ENCODE measurements at regions not wholly inside any gene's neighbourhood (a gene's known extent, or its start where the extent isn't known, plus 50 kb on each side); places are given as distances from the start of the nearest gene placed in this dataset.

- intact Hi-C loops (cut with DNase I): no loop called here
These were observed 111.8 kb upstream of the PSMD7 start for GRCh38 chr16:74184839-74185238.

GRCh38 chr16:74183601-74184360 is 112.8 kb upstream of the PSMD7 start:
- DNase-seq (ENCODE audit: low spot score): no peak
- intact Hi-C loops (cut with DNase I): no loop called here

More at GRCh38 chr16:74184839-74185238, 111.8 kb upstream of the PSMD7 start:
- DNase-seq (ENCODE audit: low spot score): no peak

DNA sequence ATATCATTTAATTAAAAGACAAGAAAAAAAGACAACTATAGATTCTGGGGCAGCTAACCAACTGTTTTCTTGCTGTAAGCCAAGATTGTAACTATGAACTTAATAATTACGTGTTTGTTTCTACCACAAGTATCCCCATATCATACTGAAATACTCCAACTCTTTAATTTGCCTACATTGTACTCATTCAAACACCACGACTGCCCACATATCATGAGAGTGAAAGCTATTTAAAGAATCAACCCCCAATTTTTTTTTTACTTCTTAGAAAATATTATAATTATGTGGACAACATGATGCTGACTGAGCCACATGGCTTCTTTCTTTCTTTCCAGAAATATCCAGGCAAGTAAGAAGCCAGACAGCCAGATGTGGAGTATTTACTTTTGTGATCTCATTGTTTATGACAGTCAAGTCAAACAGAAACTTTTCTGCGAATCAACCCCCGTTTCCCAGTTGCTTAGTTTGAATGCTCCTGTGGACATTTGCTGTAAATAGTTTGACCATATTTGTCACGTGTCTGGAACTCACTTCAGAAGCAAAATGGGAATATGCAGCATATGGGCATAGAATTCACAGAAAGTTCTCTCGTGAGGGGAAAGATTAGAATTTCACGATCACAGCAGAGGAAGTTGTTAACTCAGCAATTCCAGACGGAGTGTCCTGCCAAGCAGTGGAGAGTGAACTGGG is 126.8 kb upstream of the PSMD7 start:
- DNase-seq (ENCODE audit: low spot score): no peak
- intact Hi-C loops (cut with DNase I): no loop called here

GRCh38 chr16:74169066-74169465 is 127.5 kb upstream of the PSMD7 start:
- intact Hi-C loops (cut with DNase I): no loop called here
- DNase-seq (ENCODE audit: low spot score): no peak

- no peak for DNase-seq (ENCODE audit: low spot score)
- intact Hi-C loops (cut with DNase I): no loop called here
These were observed 128.2 kb upstream of the PSMD7 start for GRCh38 chr16:74168445-74168844.

DNA sequence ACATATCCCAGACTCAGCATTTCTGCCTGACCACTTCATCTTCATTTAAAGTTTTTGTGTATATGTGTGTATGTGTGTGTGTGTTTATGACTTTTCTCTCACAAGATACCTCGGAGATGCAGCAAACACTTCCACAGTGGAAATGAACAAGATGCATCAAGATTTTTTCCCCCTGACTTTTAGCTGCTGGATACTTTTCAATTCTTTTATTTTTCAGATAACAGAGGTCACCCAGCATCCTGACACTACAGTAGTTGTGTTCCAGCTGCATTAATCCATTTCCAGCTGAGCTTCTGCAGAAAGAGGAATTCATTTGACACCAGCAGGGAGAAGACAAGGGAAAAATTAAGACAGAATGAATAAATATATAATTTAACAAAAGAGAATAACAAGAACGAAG is 130.2 kb upstream of the PSMD7 start:
- DNase-seq (ENCODE audit: low spot score): no peak
- intact Hi-C loops (cut with DNase I): no loop called here

DNA sequence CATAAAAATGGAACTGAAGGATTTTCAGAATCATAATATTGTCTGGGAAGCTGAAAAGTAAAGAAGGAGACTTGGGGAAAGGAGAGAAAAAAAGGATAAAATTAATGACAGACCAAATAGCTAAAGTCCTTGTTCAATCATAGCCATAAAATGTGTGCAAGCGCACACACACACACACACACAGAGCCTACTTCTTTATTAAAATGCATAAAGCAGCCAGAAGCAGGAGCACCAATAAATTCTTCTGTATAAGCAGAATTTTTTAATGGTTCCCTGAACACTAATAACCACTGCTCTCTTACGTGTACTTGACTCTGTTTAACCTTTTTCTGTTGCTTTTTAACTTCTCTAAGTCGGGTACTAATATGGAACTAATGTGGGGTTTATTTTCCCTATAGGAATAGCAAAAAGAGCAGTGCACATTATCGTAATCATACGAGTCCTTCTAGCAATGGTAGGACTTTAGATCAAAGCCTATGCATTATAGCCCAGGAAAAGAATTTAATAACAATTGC is 131.0 kb upstream of the PSMD7 start:
- no peak for DNase-seq (ENCODE audit: low spot score)
- intact Hi-C loops (cut with DNase I): no loop called here

- DNase-seq (ENCODE audit: low spot score): no peak
- intact Hi-C loops (cut with DNase I): no loop called here
These were observed 135.9 kb upstream of the PSMD7 start for GRCh38 chr16:74160759-74161158.

DNA sequence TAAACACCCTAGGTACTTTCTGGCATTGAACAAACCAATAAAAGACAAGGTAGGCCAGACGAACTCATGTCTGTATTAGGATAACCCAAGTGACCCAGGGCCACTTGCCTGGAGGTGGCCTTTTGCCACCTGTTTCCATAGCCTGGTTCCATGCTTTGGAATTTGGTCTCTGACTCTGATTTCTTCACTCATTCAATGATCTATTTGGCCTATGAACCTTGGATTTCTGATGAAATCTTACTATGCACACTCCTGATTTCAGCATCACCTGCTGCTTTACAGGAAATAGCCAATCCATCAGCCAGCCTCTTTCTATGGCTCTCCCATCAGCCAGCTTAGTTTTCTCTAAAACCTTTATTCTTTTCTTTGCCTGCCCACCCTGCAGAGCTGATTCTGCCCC is 142.8 kb upstream of the PSMD7 start:
- intact Hi-C loops (cut with DNase I): loop anchor here in 1 of 2 donors (5.0 kb wide), 1 partner anchor 444 kb away; no protein-coding TSS in a partner anchor
- DNase-seq (ENCODE audit: low spot score): no peak

DNA sequence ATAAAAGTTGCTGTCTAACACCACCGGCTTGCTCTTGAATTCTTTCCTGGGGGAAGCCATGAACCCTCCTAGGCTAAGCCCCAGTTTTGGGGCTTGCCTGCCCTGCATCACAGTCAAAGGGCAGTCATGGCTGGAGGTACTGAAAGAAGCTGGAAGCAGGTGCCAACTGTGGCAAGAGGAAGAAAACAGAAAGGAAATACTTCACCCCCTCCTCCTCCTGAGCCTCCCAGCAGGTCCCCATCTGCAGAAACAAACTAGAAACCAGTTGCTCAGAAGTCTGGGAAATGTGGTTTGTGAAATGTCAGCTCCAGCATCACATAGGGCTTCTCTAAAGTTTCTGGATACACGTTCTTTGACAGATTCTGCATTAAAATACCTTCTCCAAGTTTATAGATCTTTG is 150.0 kb upstream of the PSMD7 start:
- no peak for DNase-seq (ENCODE audit: low spot score)
- intact Hi-C loops (cut with DNase I): no loop called here

DNA sequence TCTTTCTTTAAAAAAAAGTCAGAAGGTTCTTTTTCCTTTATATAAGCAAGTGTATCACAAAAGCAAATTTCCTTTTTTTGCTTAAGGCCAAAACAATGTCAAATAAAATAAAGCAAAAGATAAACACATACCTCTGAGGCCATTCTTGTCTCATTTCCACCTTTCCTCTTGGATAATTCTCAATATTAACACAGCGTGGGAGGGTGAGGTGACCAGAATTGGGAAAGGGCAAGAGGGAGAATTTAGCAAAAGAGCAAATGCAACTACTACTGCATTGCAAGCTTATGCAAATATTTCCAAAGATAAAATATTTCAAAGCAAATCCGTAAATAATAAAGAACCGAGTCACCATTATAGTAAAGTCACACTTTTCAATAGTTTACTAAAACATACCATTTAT is 153.4 kb upstream of the PSMD7 start:
- intact Hi-C loops (cut with DNase I): no loop called here

GRCh38 chr16:74141015-74141414 is 155.6 kb upstream of the PSMD7 start:
- no peak for DNase-seq (ENCODE audit: low spot score)
- intact Hi-C loops (cut with DNase I): no loop called here

More for the DNA sequence above, 153.4 kb upstream of the PSMD7 start:
- no peak for DNase-seq (ENCODE audit: low spot score)

- no peak for DNase-seq (ENCODE audit: low spot score)
- intact Hi-C loops (cut with DNase I): no loop called here
These were observed 156.1 kb upstream of the PSMD7 start for GRCh38 chr16:74140557-74140956.

DNA sequence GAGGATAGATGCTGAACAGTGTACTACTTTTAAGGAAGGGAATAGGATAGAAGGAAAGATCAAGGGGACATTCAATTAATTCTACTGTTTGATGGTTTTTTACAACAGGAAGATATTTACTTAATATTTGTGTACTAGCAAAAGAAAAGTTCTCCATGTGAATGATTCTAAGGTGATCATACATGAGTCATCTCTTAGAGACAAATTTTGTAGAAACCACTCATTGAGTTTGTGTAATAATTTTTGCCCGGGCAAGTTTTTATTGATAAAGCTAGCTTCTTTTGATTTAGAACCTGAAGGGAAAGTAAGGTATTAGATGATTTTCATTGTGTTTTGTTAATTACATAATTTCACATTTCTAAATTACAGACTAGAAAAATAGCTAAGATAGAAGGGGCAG is 172.8 kb upstream of the PSMD7 start:
- intact Hi-C loops (cut with DNase I): no loop called here
- no peak for DNase-seq (ENCODE audit: low spot score)

GRCh38 chr16:74123195-74123594 is 173.4 kb upstream of the PSMD7 start:
- intact Hi-C loops (cut with DNase I): no loop called here

GRCh38 chr16:74117798-74118197 is 178.8 kb upstream of the PSMD7 start:
- no peak for DNase-seq (ENCODE audit: low spot score)
- intact Hi-C loops (cut with DNase I): no loop called here

More at GRCh38 chr16:74123195-74123594, 173.4 kb upstream of the PSMD7 start:
- no peak for DNase-seq (ENCODE audit: low spot score)

- no peak for DNase-seq (ENCODE audit: low spot score)
- intact Hi-C loops (cut with DNase I): no loop called here
These were observed 183.1 kb upstream of the PSMD7 start for GRCh38 chr16:74113545-74113944.

- intact Hi-C loops (cut with DNase I): no loop called here
- no peak for DNase-seq (ENCODE audit: low spot score)
These were observed 185.1 kb upstream of the PSMD7 start for GRCh38 chr16:74111456-74111982.

DNA sequence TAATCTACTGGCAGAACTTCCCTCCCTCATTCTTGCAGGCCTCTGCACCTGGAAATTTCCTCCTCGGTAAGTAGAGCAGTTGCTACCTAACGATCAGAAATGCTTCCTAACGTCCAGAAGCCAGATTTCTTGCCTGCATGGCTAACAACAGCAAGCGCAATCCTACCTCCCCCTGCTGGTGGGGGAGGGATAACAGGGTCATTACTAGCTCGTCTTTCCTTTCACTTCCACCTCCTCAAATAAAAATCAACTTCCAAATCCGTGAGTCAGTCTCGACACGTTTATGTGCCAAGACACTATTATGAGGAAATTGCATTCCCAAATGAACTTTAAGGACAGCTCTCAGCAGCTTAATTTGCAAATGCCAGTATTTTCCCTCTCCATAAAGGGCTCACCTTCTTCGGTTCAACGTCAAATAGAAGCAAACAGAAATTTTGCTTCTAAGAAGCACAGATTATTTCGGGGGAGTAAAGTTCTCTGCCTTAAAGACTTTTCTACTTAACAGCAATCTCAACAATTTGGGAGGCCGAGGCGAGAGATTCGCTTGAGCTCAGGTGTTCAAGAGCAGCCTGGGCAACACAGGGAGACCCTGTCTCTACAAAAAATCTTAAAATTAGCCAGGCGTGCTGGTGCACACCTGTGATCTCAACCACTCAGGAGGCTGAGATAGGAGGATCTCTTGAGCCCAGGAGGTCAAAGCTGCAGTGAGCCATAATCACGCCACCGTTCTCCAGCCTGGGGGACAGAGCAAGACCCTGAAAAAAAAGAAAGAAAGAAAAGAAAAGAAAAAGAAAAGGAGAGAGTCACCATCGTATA is 188.6 kb upstream of the PSMD7 start:
- intact Hi-C loops (cut with DNase I): no loop called here
- DNase-seq (ENCODE audit: low spot score): no peak

DNA sequence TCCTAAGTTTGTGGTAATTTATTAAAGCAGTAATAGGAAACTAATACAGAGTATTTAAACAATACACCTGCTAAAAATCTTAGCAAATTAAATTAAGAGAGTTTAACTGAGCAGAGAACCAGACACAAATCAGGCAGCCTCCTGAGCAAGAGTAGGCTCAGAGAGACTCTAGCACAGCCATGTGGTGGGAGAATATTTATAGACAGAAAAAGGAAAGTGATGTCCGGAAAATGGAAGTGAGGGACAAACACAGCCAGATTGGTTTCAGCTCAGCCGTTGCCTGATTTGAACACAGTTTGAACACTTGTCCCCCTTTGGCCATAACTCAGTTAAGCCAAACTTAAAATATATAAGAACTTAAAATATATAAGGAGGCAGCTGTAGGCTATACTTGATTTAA is 192.6 kb upstream of the PSMD7 start:
- intact Hi-C loops (cut with DNase I): no loop called here
- no peak for DNase-seq (ENCODE audit: low spot score)

All from posterior vena cava (tissue), 2 donors.